ENCODE measurements at regions not wholly inside any gene's neighbourhood (a gene's known extent, or its start where the extent isn't known, plus 50 kb on each side); places are given as distances from the start of the nearest gene placed in this dataset.
A peak's percentile ranks its signal among the peaks of the same experiment; 100 is the strongest.
"Not testable (repeated sequence)": the region's sequence is repeated elsewhere in the genome, so short reads cannot be mapped to it uniquely, and the experiment has no call there.

- DNase-seq: no peak
Measured at GRCh38 chr16:54806881-54807360, 123.7 kb upstream of the IRX5 start.

GRCh38 chr16:54806378-54806777 lies 124.3 kb upstream of the IRX5 start:
- no peak for DNase-seq

DNA sequence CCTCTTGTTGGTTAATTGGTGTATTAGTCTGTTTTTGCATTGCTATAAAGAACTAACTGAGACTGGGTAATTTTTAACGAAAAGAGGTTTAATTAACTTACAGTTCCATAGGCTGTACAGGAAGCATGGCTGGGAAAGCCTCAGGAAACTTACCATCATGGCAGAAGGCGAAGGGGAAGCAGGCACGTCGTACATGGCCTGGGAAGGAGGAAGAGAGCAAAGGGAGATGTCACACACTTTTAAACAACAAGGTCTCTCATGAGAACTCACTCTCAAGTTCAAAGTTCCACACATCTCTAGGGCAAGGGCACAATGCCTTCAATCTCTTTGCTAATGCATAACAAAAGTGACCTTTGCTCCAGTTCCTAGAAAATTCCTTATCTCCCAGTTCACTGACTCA lies 125.0 kb upstream of the IRX5 start:
- DNase-seq: no peak

GRCh38 chr16:54801057-54801844 lies 129.4 kb upstream of the IRX5 start:
- DNase-seq: no peak

DNA sequence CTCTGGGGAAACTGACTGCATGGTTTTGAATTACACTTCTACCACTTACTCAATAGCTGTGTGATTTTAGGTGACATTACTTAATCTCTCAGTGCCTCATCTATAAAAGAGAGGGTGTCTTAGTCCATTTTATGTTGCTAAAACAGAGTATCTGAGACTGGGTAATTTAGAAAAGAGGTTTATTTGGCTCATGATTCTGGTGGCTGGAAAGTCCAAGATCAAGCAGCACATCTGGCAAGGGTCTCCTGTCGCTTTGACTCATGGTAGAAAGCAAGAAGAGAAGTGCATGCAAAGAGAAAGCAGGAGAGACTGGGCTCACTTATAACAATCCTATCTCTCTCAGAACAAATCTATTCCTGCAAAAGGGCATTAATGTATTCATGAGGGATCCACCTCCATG lies 132.4 kb upstream of the IRX5 start:
- no peak for DNase-seq

GRCh38 chr16:54796211-54796610 lies 134.5 kb upstream of the IRX5 start:
- no peak for DNase-seq

- DNase-seq: no peak
Measured at GRCh38 chr16:54792811-54793210, 137.9 kb upstream of the IRX5 start.

DNA sequence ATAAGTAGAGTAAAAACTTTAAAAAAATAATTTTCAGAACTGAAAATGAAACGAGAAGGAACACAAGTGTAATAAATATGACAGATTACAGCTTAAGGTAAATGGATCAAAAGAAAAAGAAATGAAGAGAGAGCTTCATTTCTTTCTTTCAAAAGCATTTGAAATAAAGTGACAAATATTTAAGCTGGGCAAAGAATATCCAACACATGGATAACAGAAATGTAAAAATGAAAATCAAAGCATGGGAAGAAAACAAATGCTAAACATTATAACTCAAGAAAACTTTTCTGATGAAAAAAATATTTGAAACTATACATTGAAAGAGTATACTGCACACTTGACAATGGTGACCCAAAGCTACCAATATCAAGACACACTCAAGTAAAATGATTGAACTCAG lies 143.6 kb upstream of the IRX5 start:
- DNase-seq: no peak

- no peak for DNase-seq
Measured at GRCh38 chr16:54783980-54784379, 146.7 kb upstream of the IRX5 start.

GRCh38 chr16:54783226-54783625 lies 147.4 kb upstream of the IRX5 start:
- no peak for DNase-seq

DNA sequence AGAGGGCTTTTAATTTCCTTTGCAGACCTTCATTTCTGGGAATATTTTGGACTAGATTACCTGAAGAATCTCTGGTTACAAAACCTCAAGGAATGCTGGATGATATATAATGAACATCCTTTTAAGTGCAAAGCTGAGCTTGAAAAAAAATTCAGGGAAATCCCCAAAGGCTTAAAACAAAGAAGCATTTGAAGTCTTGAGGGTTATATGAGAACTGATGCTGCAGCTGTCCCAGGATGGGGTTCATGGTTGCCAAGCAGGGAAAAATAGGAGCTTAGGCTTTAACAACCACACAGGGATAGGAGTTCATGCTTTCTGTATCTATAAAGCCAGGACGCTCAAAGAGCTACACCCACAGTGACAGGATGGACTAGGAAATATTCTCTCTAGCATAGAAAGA lies 150.4 kb upstream of the IRX5 start:
- DNase-seq: no peak

GRCh38 chr16:54779549-54779948 lies 151.1 kb upstream of the IRX5 start:
- no peak for DNase-seq

DNA sequence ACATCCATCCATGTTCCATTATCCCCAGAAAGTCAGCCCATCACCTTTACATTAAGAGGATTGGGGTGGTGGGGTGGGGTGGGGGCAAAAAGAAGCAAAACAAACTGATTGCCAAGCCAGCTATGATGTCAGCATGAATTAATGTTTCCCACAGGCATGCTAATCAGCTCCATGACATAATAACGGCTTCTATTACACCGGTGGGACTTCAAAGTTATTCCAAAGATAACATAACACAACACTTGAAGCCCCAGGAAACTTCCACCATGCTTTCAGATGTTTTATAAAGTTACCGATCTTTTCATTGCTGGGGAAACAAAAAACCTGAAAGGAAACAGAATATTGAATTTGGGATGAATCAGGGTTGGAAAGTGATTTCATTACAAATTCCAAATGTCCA lies 155.9 kb upstream of the IRX5 start:
- DNase-seq: no peak

DNA sequence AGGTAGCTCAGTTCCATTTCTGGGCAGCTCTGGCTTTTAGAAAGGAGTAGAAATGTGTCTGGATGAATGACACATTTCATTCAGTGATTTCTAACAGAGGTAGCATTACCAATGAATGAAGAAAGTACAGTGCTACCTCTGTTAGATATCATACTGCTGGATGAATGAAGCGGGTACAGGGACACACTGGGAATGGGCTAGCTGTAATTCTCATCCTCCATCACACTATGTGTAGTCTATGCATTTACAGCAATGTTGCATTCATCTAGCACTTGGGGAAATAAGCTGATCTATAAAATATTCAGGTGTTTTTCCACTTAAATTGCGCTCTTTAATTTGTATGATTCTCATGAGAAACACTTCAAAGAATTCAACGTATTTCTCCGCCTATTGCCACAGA lies 158.3 kb upstream of the IRX5 start:
- DNase-seq: no peak

GRCh38 chr16:54766355-54766754 lies 164.3 kb upstream of the IRX5 start:
- no peak for DNase-seq

DNA sequence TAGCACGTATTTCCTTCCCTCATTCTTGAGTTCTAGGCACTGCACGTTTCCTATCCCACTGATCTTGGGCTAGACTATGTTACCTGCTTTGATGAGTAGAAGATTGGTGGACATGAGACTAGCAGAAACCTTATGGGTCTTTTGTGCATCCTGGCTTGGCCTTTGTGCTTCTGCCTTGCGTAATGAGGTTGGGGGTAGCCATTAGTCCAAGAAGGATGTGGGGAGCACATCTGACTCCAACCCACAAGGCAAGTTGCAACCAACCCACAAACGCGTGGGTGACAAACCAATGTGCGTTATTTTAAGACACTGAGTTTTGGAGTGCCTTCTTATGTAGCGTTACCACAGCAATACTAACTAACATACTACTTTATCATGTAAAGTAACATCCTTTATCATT lies 180.4 kb upstream of the IRX5 start:
- DNase-seq: no peak

DNA sequence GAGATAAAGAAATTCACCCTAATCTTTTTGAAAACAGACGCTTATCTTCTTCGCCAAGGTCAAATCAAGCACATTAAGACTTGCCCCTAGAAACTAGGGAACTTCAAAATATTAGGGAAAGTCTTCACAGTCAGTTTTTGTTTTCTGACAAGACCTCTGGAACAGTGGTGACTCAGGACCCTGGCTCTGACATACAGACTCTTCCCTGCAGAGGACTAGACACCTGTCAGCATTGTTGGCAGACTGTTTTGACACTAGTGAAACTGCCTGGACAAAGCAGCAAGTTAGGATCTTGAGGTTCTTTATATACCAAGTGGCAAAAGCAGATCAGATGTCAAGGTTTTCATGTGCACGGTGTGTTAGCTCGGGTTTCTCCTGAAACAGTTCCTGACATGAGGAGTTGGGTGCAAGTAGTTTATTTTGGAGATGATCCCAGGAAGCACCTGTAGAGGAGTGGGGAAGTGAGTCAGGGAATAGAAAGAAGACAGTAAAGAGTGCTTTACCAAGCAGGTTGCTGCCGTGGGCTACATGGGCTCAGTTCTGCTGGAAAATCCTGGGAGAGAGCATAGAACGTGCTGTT lies 182.0 kb upstream of the IRX5 start:
- peak; percentile 22 for DNase-seq

DNA sequence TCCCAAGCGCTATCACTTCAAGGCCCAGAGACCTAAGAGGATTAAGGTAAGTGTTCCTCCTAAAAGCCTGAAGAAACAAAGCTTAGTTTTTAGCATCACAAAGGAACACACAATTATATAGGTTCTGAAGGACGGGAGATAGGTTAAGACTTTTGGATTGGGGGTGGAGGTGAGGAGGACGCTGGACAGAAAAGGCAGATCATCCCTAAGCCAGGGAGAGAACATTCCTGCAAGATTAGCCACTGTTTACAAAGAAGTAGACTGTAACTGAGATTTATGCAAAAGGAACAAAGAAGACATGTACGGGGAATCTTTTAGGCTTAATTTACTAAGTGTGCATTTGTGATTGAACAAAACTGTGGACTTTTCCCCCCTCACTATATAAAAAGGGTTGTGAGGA lies 184.1 kb upstream of the IRX5 start:
- DNase-seq: no peak

- no peak for DNase-seq
Measured at GRCh38 chr16:54744998-54745397, 185.7 kb upstream of the IRX5 start.

DNA sequence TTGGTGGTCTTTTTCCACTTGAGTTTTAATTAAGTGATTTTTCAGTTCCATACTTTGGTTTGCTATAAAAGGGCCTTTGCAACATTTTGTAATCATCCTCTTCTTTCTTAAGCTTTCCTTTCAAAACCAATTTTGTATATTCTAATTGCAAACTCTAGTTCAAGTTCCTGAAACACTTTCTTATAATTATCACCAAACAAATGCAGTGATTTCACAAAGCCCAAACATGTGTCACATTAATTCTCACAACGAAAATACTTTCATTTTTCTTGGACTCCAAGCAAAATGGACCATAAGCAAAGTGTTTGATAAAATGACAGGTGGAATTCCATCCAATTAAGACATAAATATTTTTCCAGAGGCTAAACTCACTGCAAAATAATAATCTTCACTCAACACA lies 188.2 kb upstream of the IRX5 start:
- DNase-seq: no peak

GRCh38 chr16:54739381-54739780 lies 191.3 kb upstream of the IRX5 start:
- DNase-seq: no peak

DNA sequence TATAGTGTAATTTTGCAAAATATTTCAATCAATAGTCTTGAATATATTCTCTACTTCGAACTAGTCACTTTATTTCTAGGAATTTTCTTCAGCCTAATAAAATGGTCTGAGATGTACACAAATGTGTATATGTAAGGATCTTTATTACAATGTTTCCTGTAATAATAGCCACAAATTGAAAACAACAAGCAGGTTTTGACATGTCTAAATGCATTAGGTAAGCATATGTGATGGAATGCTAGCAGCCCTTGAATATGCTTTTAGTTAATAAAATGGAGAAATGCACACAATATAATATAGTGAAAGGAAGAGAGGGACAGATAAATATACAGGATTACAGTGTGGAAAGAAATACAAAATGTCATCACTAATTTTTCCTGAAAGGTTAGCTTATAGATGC lies 196.5 kb upstream of the IRX5 start:
- no peak for DNase-seq

DNA sequence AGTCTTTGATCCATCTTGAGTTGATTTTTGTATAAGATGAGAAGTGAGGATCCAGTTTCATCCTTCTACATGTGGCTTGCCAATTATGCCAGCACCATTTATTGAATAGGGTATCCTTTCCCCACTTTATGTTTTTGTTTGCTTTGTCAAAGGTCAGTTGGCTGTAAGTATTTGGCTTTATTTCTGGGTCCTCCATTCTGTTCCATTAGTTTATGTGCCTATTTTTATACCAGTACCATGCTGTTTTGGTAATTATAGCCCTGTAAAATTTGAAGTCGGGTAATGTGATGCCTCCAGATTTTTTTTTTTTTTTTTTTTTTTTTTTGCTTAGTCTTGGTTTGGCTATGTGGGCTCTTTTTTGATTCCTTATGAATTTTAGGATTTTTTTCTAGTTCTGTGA lies 203.0 kb upstream of the IRX5 start:
- DNase-seq: not testable (repeated sequence)

- no peak for DNase-seq
Measured at GRCh38 chr16:54724346-54724925, 206.2 kb upstream of the IRX5 start.

All from DMS53 (cell line).